Ishikawa (cell line): ENCODE measurements at regions not wholly inside any gene's neighbourhood (a gene's known extent, or its start where the extent isn't known, plus 50 kb on each side); places are given as distances from the start of the nearest gene placed in this dataset.

Experiments used
- CEBPB ChIP-seq: IDR thresholded peaks from 2 replicates; pipeline ENCODE4 v1.6.1; 2012
- CREB1 ChIP-seq: IDR thresholded peaks from 2 replicates; pipeline ENCODE4 v1.6.1; 2012; ENCODE audit warnings: low read depth
- EGR1 ChIP-seq: IDR thresholded peaks from 2 replicates; pipeline ENCODE4 v1.6.1; 2012
- EP300 ChIP-seq: IDR thresholded peaks from 2 replicates; pipeline ENCODE4 v1.6.1; 2012; ENCODE audit warnings: borderline replicate concordance
- FOXM1 ChIP-seq: IDR thresholded peaks from 2 replicates; pipeline ENCODE4 v1.6.1; 2012; ENCODE audit warnings: low read depth, borderline replicate concordance
- NFIC ChIP-seq: IDR thresholded peaks from 2 replicates; pipeline ENCODE4 v1.6.1; 2012
- RAD21 ChIP-seq: IDR thresholded peaks from 2 replicates; pipeline ENCODE4 v1.6.1; 2012; ENCODE audit warnings: low read depth
- REST ChIP-seq: IDR thresholded peaks from 2 replicates; pipeline ENCODE4 v1.6.1; 2012; ENCODE audit warnings: low read depth, mild to moderate bottlenecking
- TAF1 ChIP-seq: IDR thresholded peaks from 2 replicates; pipeline ENCODE4 v1.6.1; 2012; ENCODE audit warnings: low read depth, mild to moderate bottlenecking
- TCF12 ChIP-seq: IDR thresholded peaks from 2 replicates; pipeline ENCODE4 v1.6.1; 2012; ENCODE audit warnings: low read depth
- TEAD4 ChIP-seq: IDR thresholded peaks from 2 replicates; pipeline ENCODE4 v1.6.1; 2012
- USF1 ChIP-seq: IDR thresholded peaks from 2 replicates; pipeline ENCODE4 v1.6.1; 2012
- YY1 ChIP-seq: IDR thresholded peaks from 2 replicates; pipeline ENCODE4 v1.6.1; 2012; ENCODE audit warnings: low read depth
- ZBTB7A ChIP-seq: IDR thresholded peaks from 2 replicates; pipeline ENCODE4 v1.6.1; 2012; ENCODE audit warnings: low read depth
- TF ChIP-seq, protein P1 (sequence below): IDR thresholded peaks from 2 replicates; pipeline ENCODE4 v1.6.1; 2012

- TF ChIP-seq TCF12 (no peak), TAF1 (no peak), NFIC (no peak), FOXM1 (no peak), USF1 (no peak), YY1 (no peak), REST (no peak), EGR1 (no peak), RAD21 (no peak), CREB1 (no peak), CEBPB (no peak), EP300 (no peak), ZBTB7A (no peak), TEAD4 (no peak)
- TF ChIP-seq, protein P1, sequence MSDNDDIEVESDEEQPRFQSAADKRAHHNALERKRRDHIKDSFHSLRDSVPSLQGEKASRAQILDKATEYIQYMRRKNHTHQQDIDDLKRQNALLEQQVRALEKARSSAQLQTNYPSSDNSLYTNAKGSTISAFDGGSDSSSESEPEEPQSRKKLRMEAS, result no peak
Observed at GRCh38 chr1:87739704-87740103, 411.0 kb downstream of the LMO4 start.

GRCh38 chr1:87743256-87743655 lies 414.6 kb downstream of the LMO4 start:
- TF ChIP-seq CREB1 (no peak), NFIC (no peak), RAD21 (no peak), EP300 (no peak), YY1 (no peak), TEAD4 (no peak), REST (no peak), USF1 (no peak), FOXM1 (no peak), EGR1 (no peak)
- TF ChIP-seq, protein P1, result no peak

DNA sequence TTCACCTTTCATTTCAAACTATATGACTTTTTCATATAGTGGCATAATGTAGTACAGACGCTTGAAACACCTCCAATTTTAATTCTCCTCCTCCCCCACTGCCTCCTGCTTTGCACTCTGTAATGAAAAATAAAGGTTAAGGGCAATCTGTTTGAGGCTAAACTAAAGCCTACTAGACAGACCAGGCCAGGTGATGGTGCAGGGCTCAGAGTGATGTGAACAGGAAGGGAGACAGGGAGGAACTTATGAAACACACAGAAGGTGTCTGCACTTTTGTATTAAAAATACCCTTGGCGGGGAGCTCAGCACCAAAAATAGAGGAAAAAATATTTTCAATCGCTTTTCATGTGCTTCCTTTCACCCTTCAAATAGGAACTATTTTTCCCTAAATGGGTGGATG lies 415.4 kb downstream of the LMO4 start:
- TF ChIP-seq CREB1 (no peak), USF1 (no peak), TEAD4 (no peak), CEBPB (no peak), YY1 (no peak), NFIC (no peak), RAD21 (no peak), ZBTB7A (no peak), REST (no peak), FOXM1 (no peak), EGR1 (no peak), TAF1 (no peak), EP300 (no peak), TCF12 (no peak)
- TF ChIP-seq, protein P1, result no peak

DNA sequence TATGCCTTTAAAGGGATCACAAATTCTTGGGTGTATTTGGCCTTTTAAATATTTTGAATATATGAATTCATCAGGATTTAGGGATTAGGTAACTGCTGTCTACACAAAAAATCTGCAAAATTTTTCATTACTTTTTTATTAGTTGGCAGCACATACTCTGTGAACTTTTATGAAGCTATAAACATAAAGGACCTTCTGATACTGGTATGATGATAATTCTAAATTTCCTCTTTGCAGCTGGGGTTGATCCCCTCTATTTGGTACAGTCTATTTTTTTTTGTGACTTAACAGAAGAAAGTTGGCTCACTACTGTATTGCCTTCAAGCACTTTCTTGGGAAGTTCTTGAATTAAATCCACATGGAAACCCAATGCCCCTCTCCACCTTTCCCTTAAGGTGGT lies 416.1 kb downstream of the LMO4 start:
- TF ChIP-seq FOXM1 (no peak), EGR1 (no peak), NFIC (no peak), TAF1 (no peak), CREB1 (no peak), TEAD4 (no peak), YY1 (no peak), ZBTB7A (no peak), EP300 (no peak), TCF12 (no peak), CEBPB (no peak), REST (no peak), RAD21 (no peak), USF1 (no peak)
- TF ChIP-seq, protein P1, result no peak
